MM.1S (cell line): ENCODE measurements at regions not wholly inside any gene's neighbourhood (a gene's known extent, or its start where the extent isn't known, plus 50 kb on each side); places are given as distances from the start of the nearest gene placed in this dataset.

Source experiments
- EZH2 ChIP-seq: fragments of 300-600 bp; sonication (generic); optimal IDR thresholded peaks from 2 replicates; pipeline ENCODE3; 2017; ENCODE audit warnings: low read depth, mild to moderate bottlenecking, antibody characterized with exemption, low read length, mixed read lengths
- EZH2phosphoT487 ChIP-seq: fragments of 300-600 bp; sonication (generic); IDR thresholded peaks from 2 replicates; pipeline ENCODE4 v1.6.1; 2018; ENCODE audit warnings: antibody characterized with exemption, low read length
- TF ChIP-seq, protein P1 (sequence below): fragments of 300-600 bp; sonication (generic); IDR thresholded peaks from 2 replicates; pipeline ENCODE4 v1.5.1; 2016; ENCODE audit warnings: antibody characterized with exemption, low read length, mixed read lengths

DNA sequence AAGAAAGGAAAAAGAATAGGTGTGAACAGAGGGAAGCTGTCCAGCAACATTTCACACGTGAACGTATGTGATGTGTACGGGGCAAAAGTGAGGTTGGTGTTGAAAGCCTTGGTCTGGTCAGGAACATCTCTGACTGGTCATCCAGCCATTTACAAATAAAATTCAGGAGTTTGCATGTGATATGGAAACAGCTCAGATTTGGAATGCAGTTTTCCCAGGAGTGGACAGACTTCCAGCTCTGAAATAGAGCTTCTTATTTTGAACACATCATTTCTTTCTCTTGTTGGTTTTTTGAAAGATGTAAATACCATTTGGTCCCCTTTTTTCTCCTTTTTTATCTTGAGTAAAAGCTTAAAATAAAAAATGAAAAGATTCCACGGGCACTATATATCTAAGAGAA, 566.2 kb upstream of the ZFHX3 start:
- TF ChIP-seq, protein P1, sequence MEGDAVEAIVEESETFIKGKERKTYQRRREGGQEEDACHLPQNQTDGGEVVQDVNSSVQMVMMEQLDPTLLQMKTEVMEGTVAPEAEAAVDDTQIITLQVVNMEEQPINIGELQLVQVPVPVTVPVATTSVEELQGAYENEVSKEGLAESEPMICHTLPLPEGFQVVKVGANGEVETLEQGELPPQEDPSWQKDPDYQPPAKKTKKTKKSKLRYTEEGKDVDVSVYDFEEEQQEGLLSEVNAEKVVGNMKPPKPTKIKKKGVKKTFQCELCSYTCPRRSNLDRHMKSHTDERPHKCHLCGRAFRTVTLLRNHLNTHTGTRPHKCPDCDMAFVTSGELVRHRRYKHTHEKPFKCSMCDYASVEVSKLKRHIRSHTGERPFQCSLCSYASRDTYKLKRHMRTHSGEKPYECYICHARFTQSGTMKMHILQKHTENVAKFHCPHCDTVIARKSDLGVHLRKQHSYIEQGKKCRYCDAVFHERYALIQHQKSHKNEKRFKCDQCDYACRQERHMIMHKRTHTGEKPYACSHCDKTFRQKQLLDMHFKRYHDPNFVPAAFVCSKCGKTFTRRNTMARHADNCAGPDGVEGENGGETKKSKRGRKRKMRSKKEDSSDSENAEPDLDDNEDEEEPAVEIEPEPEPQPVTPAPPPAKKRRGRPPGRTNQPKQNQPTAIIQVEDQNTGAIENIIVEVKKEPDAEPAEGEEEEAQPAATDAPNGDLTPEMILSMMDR: no peak
- no peak for TF ChIP-seq EZH2
- no peak for TF ChIP-seq EZH2phosphoT487
